Stimulated activated naive CD8-positive, alpha-beta T cell treated with anti-CD3 and anti-CD28 coated beads, Interleukin-15, amount 100 ng/mL, for 72 hours (primary cell): ENCODE measurements at regions not wholly inside any gene's neighbourhood (a gene's known extent, or its start where the extent isn't known, plus 50 kb on each side); places are given as distances from the start of the nearest gene placed in this dataset.

ENCODE experiments used
- ATAC-seq: fragments of 150-1000 bp; cut with Tn5 transposase; 2 replicates; pipeline ENCODE4 v1.10.0; 2021; ENCODE audit warnings: mild to moderate bottlenecking, moderate library complexity
- DNase-seq, 2 donors: peaks; one replicate each; pipeline ENCODE4 v3.0.0; 2021 to 2022
- H3K27ac Mint-ChIP-seq, 2 donors: one replicate each; pipeline ENCODE4 v1.8.0; 2022; ENCODE audit warnings: mild to moderate bottlenecking in 2 of 2, mixed read lengths in 2 of 2, moderate library complexity in 2 of 2
- H3K27me3 Mint-ChIP-seq: one replicate; pipeline ENCODE4 v1.8.0; 2022; ENCODE audit warnings: mixed read lengths
- H3K4me1 Mint-ChIP-seq: one replicate; pipeline ENCODE4 v1.8.0; 2022; ENCODE audit warnings: mild to moderate bottlenecking, mixed read lengths
- H3K4me3 Mint-ChIP-seq, 2 donors: one replicate each; pipeline ENCODE4 v1.8.0; 2022; ENCODE audit warnings: mild to moderate bottlenecking in 2 of 2, mixed read lengths in 2 of 2, moderate library complexity in 1 of 2
- H3K9me3 Mint-ChIP-seq, 2 donors: one replicate each; pipeline ENCODE4 v1.8.0; 2022; ENCODE audit warnings: mixed read lengths in 2 of 2

- H3K27me3 Mint-ChIP-seq, result peaks cover 31% of the 10 kb centered on the region
- DNase-seq (no peak), ATAC-seq (no peak)
- no peak overlapping the region for H3K4me3 Mint-ChIP-seq
- H3K4me1 Mint-ChIP-seq, result no peaks in the 10 kb centered on the region
- no peak overlapping the region for H3K27ac Mint-ChIP-seq
- no peaks in the 10 kb centered on the region for H3K9me3 Mint-ChIP-seq
Measured at GRCh38 chr3:194782698-194783404, 97.2 kb downstream of the FAM43A start.

GRCh38 chr3:194784361-194784760 lies 98.7 kb downstream of the FAM43A start:
- H3K4me1 Mint-ChIP-seq, result no peaks in the 10 kb centered on the region
- no peak overlapping the region for H3K27ac Mint-ChIP-seq
- H3K27me3 Mint-ChIP-seq, result peaks cover 26% of the 10 kb centered on the region
- no peak overlapping the region for H3K4me3 Mint-ChIP-seq
- H3K9me3 Mint-ChIP-seq, result no peaks in the 10 kb centered on the region
- no peak for ATAC-seq
- no peak for DNase-seq

- Mint-ChIP-seq H3K27ac (no peak overlapping the region), H3K4me3 (no peak overlapping the region), H3K27me3 (peaks cover 16% of the 10 kb centered on the region), H3K4me1 (no peaks in the 10 kb centered on the region), H3K9me3 (no peaks in the 10 kb centered on the region)
- no peak for DNase-seq
- no peak for ATAC-seq
Measured at GRCh38 chr3:194785315-194785714, 99.6 kb downstream of the FAM43A start.

GRCh38 chr3:194787072-194787471 lies 101.4 kb downstream of the FAM43A start:
- Mint-ChIP-seq H3K27ac (no peak overlapping the region), H3K27me3 (peaks cover 6% of the 10 kb centered on the region), H3K9me3 (no peaks in the 10 kb centered on the region), H3K4me3 (no peak overlapping the region), H3K4me1 (no peaks in the 10 kb centered on the region)
- no peak for ATAC-seq
- DNase-seq, result no peak

GRCh38 chr3:194787650-194788049 lies 102.0 kb downstream of the FAM43A start:
- no peak overlapping the region for H3K4me3 Mint-ChIP-seq

GRCh38 chr3:194792368-194792767 lies 106.7 kb downstream of the FAM43A start:
- DNase-seq (no peak), ATAC-seq (no peak)
- Mint-ChIP-seq H3K9me3 (peaks cover 15 to 25% of the 10 kb centered on the region in 2 donors), H3K4me1 (peaks cover 10% of the 10 kb centered on the region), H3K27me3 (no peaks in the 10 kb centered on the region), H3K4me3 (no peak overlapping the region), H3K27ac (no peak overlapping the region)

More at GRCh38 chr3:194787650-194788049, 102.0 kb downstream of the FAM43A start:
- peaks cover 6% of the 10 kb centered on the region for H3K27me3 Mint-ChIP-seq
- no peaks in the 10 kb centered on the region for H3K4me1 Mint-ChIP-seq
- H3K27ac Mint-ChIP-seq, result no peak overlapping the region
- no peaks in the 10 kb centered on the region for H3K9me3 Mint-ChIP-seq
- DNase-seq, result no peak
- no peak for ATAC-seq

GRCh38 chr3:194797555-194798250 lies 112.0 kb downstream of the FAM43A start:
- H3K27me3 Mint-ChIP-seq, result no peaks in the 10 kb centered on the region
- H3K4me3 Mint-ChIP-seq, result no peak overlapping the region
- ATAC-seq (no peak), DNase-seq (no peak)
- H3K27ac Mint-ChIP-seq, result no peak overlapping the region
- peaks cover 10% of the 10 kb centered on the region for H3K4me1 Mint-ChIP-seq
- H3K9me3 Mint-ChIP-seq, result peaks cover 15 to 28% of the 10 kb centered on the region in 2 donors

GRCh38 chr3:194798486-194798885 lies 112.8 kb downstream of the FAM43A start:
- Mint-ChIP-seq H3K27ac (no peak overlapping the region), H3K27me3 (no peaks in the 10 kb centered on the region), H3K9me3 (peaks cover 15 to 28% of the 10 kb centered on the region in 2 donors), H3K4me3 (no peak overlapping the region), H3K4me1 (peaks cover 10% of the 10 kb centered on the region)
- no peak for DNase-seq
- ATAC-seq, result no peak

- Mint-ChIP-seq H3K4me3 (no peak overlapping the region), H3K4me1 (peaks cover 4% of the 10 kb centered on the region), H3K27me3 (no peaks in the 10 kb centered on the region), H3K27ac (no peak overlapping the region), H3K9me3 (peaks cover 13 to 25% of the 10 kb centered on the region in 2 donors)
- DNase-seq, result no peak
- no peak for ATAC-seq
Measured at GRCh38 chr3:194800002-194800401, 114.3 kb downstream of the FAM43A start.

- Mint-ChIP-seq H3K27ac (no peak overlapping the region), H3K4me3 (no peak overlapping the region), H3K27me3 (peaks cover 9% of the 10 kb centered on the region)
Measured at GRCh38 chr3:194801461-194802432, 116.1 kb downstream of the FAM43A start.

GRCh38 chr3:194804796-194805195 lies 119.1 kb downstream of the FAM43A start:
- peaks cover 10% of the 10 kb centered on the region for H3K27me3 Mint-ChIP-seq
- no peaks in the 10 kb centered on the region for H3K4me1 Mint-ChIP-seq
- no peaks in the 10 kb centered on the region for H3K9me3 Mint-ChIP-seq
- no peak overlapping the region for H3K4me3 Mint-ChIP-seq
- no peak for DNase-seq
- ATAC-seq, result no peak
- H3K27ac Mint-ChIP-seq, result no peak overlapping the region

More at GRCh38 chr3:194801461-194802432, 116.1 kb downstream of the FAM43A start:
- Mint-ChIP-seq H3K4me1 (no peaks in the 10 kb centered on the region), H3K9me3 (peaks cover under 1 to 9% of the 10 kb centered on the region in 2 donors)
- no peak for DNase-seq
- ATAC-seq, result no peak

GRCh38 chr3:194805546-194805945 lies 119.9 kb downstream of the FAM43A start:
- no peak overlapping the region for H3K4me3 Mint-ChIP-seq
- peaks cover 16% of the 10 kb centered on the region for H3K27me3 Mint-ChIP-seq
- DNase-seq (no peak), ATAC-seq (no peak)
- H3K27ac Mint-ChIP-seq, result no peak overlapping the region
- H3K4me1 Mint-ChIP-seq, result no peaks in the 10 kb centered on the region
- no peaks in the 10 kb centered on the region for H3K9me3 Mint-ChIP-seq

GRCh38 chr3:194806991-194807630 lies 121.4 kb downstream of the FAM43A start:
- no peak overlapping the region for H3K27ac Mint-ChIP-seq
- ATAC-seq (no peak), DNase-seq (no peak)
- H3K9me3 Mint-ChIP-seq, result no peaks in the 10 kb centered on the region
- no peaks in the 10 kb centered on the region for H3K4me1 Mint-ChIP-seq
- H3K4me3 Mint-ChIP-seq, result no peak overlapping the region
- H3K27me3 Mint-ChIP-seq, result peaks cover 16% of the 10 kb centered on the region

GRCh38 chr3:194808640-194809097 lies 123.0 kb downstream of the FAM43A start:
- Mint-ChIP-seq H3K27me3 (peaks cover 16% of the 10 kb centered on the region), H3K4me3 (no peak overlapping the region), H3K4me1 (no peaks in the 10 kb centered on the region), H3K27ac (no peak overlapping the region), H3K9me3 (no peaks in the 10 kb centered on the region)
- DNase-seq, result no peak
- ATAC-seq, result no peak

- Mint-ChIP-seq H3K27ac (no peak overlapping the region), H3K27me3 (peaks cover 16% of the 10 kb centered on the region), H3K4me1 (no peaks in the 10 kb centered on the region), H3K4me3 (no peak overlapping the region), H3K9me3 (no peaks in the 10 kb centered on the region)
- no peak for DNase-seq
- ATAC-seq, result no peak
Measured at GRCh38 chr3:194809382-194809781, 123.7 kb downstream of the FAM43A start.
